SK-N-SH treated with all-trans-retinoic acid at 6 μM for 48 hours (cell line): ENCODE measurements at regions not wholly inside any gene's neighbourhood (a gene's known extent, or its start where the extent isn't known, plus 50 kb on each side); places are given as distances from the start of the nearest gene placed in this dataset.

Source experiments
- ATAC-seq: fragments of 200-7000 bp; cut with Tn5 transposase; 3 replicates; pipeline ENCODE4 v1.9.1; 2020; ENCODE audit warnings: mild to moderate bottlenecking, moderate library complexity
- ARNTL ChIP-seq: fragments of 450-650 bp; formaldehyde crosslinking; IDR thresholded peaks from 2 replicates; pipeline ENCODE4 v1.5.0; 2020; ENCODE audit warnings: low read depth, mild to moderate bottlenecking, moderate library complexity, borderline replicate concordance
- BACH2 ChIP-seq: fragments of 250-450 bp; sonication (Bioruptor Pico); IDR thresholded peaks from 2 replicates; pipeline ENCODE4 v1.9.0; 2021; ENCODE audit warnings: mild to moderate bottlenecking, borderline replicate concordance
- CREB5 ChIP-seq: fragments of 250-450 bp; sonication (Bioruptor Pico); IDR thresholded peaks from 2 replicates; pipeline ENCODE4 v1.5.1; 2020; ENCODE audit warnings: low read depth, mild to moderate bottlenecking, moderate library complexity
- CSDC2 ChIP-seq: fragments of 250-450 bp; sonication (Bioruptor Pico); IDR thresholded peaks from 2 replicates; pipeline ENCODE4 v1.5.0; 2020; ENCODE audit warnings: mild to moderate bottlenecking, moderate library complexity
- CSRNP3 ChIP-seq: fragments of 250-450 bp; sonication (Bioruptor Pico); IDR thresholded peaks from 2 replicates; pipeline ENCODE4 v1.5.1; 2021; ENCODE audit warnings: mild to moderate bottlenecking, moderate library complexity
- ESRRG ChIP-seq: fragments of 250-450 bp; sonication (Bioruptor Pico); IDR thresholded peaks from 2 replicates; pipeline ENCODE4 v1.6.1; 2021; ENCODE audit warnings: mild to moderate bottlenecking
- GLIS3 ChIP-seq: fragments of 250-450 bp; sonication (Bioruptor Pico); IDR thresholded peaks from 2 replicates; pipeline ENCODE4 v1.5.0; 2020; ENCODE audit warnings: mild to moderate bottlenecking, moderate library complexity
- ISL1 ChIP-seq: fragments of 250-450 bp; sonication (Bioruptor Pico); IDR thresholded peaks from 2 replicates; pipeline ENCODE4 v2.1.2; 2022; ENCODE audit warnings: mild to moderate bottlenecking, moderate library complexity
- OSR1 ChIP-seq: fragments of 250-450 bp; sonication (Bioruptor Pico); IDR thresholded peaks from 2 replicates; pipeline ENCODE4 v1.8.0; 2022; ENCODE audit warnings: moderate library complexity, mild to moderate bottlenecking, inconsistent platforms
- PPARA ChIP-seq: fragments of 250-450 bp; sonication (Bioruptor Pico); IDR thresholded peaks from 2 replicates; pipeline ENCODE4 v1.5.0; 2020; ENCODE audit warnings: mild to moderate bottlenecking, borderline replicate concordance
- RARB ChIP-seq: fragments of 250-450 bp; sonication (Bioruptor Pico); IDR thresholded peaks from 2 replicates; pipeline ENCODE4 v1.8.0; 2021; ENCODE audit warnings: mild to moderate bottlenecking, moderate library complexity
- SNAI2 ChIP-seq: fragments of 250-450 bp; sonication (Bioruptor Pico); IDR thresholded peaks from 2 replicates; pipeline ENCODE4 v1.5.0; 2020; ENCODE audit warnings: mild to moderate bottlenecking, moderate library complexity
- TCF4 ChIP-seq: fragments of 250-450 bp; sonication (Bioruptor Pico); IDR thresholded peaks from 2 replicates; pipeline ENCODE4 v1.8.0; 2021; ENCODE audit warnings: mild to moderate bottlenecking, moderate library complexity, borderline replicate concordance
- TOX ChIP-seq: fragments of 250-450 bp; sonication (Bioruptor Pico); IDR thresholded peaks from 2 replicates; pipeline ENCODE4 v1.8.0; 2021; ENCODE audit warnings: mild to moderate bottlenecking, moderate library complexity, borderline replicate concordance
- TSHZ2 ChIP-seq: fragments of 250-450 bp; sonication (Bioruptor Pico); IDR thresholded peaks from 2 replicates; pipeline ENCODE4 v1.5.0; 2020; ENCODE audit warnings: mild to moderate bottlenecking, moderate library complexity
- ZC3H10 ChIP-seq: fragments of 250-450 bp; sonication (Bioruptor Pico); IDR thresholded peaks from 2 replicates; pipeline ENCODE4 v1.5.1; 2021; ENCODE audit warnings: mild to moderate bottlenecking, moderate library complexity
- ZFP3 ChIP-seq: fragments of 250-450 bp; sonication (Bioruptor Pico); IDR thresholded peaks from 2 replicates; pipeline ENCODE4 v1.5.0; 2020; ENCODE audit warnings: mild to moderate bottlenecking, moderate library complexity
- ZFP30 ChIP-seq: fragments of 450-650 bp; formaldehyde crosslinking; IDR thresholded peaks from 2 replicates; pipeline ENCODE4 v1.5.0; 2022; ENCODE audit warnings: mild to moderate bottlenecking, moderate library complexity
- ZNF565 ChIP-seq: fragments of 450-650 bp; formaldehyde crosslinking; conservative IDR thresholded peaks from 2 replicates; pipeline ENCODE4 v1.5.0; 2020; ENCODE audit warnings: low read depth, mild to moderate bottlenecking, moderate library complexity
- ZNF70 ChIP-seq: fragments of 450-650 bp; formaldehyde crosslinking; IDR thresholded peaks from 2 replicates; pipeline ENCODE4 v1.5.0; 2020; ENCODE audit warnings: mild to moderate bottlenecking, moderate library complexity
- ZNF8 ChIP-seq: fragments of 450-650 bp; formaldehyde crosslinking; IDR thresholded peaks from 2 replicates; pipeline ENCODE4 v1.5.0; 2020; ENCODE audit warnings: mild to moderate bottlenecking, moderate library complexity

GRCh38 chr2:18959200-18959599, 369.8 kb upstream of the NT5C1B start:
- no peak for ATAC-seq

GRCh38 chr2:18957909-18958308, 368.5 kb upstream of the NT5C1B start:
- ATAC-seq: no peak
- TF ChIP-seq RARB (CRISPR knock-in tag): no peak
- TF ChIP-seq TSHZ2: no peak
- TF ChIP-seq CREB5 (CRISPR knock-in tag): no peak
- TF ChIP-seq OSR1 (CRISPR knock-in tag): no peak
- no peak for TF ChIP-seq ZFP30 (CRISPR knock-in tag)
- TF ChIP-seq ZC3H10 (CRISPR knock-in tag): no peak
- TF ChIP-seq BACH2 (CRISPR knock-in tag): no peak
- TF ChIP-seq ZNF8 (CRISPR knock-in tag): no peak
- TF ChIP-seq ESRRG (CRISPR knock-in tag): no peak
- no peak for TF ChIP-seq PPARA (CRISPR knock-in tag)
- no peak for TF ChIP-seq CSDC2 (CRISPR knock-in tag)
- no peak for TF ChIP-seq CSRNP3 (CRISPR knock-in tag)
- TF ChIP-seq TOX (CRISPR knock-in tag): no peak

More at GRCh38 chr2:18959200-18959599, 369.8 kb upstream of the NT5C1B start:
- no peak for TF ChIP-seq ZFP30 (CRISPR knock-in tag)
- TF ChIP-seq TSHZ2: no peak
- TF ChIP-seq ZFP3 (CRISPR knock-in tag): no peak
- TF ChIP-seq, all 23 proteins: peak for 0

- ATAC-seq: peak; percentile 97
- TF ChIP-seq CSRNP3 (CRISPR knock-in tag) (no peak), ISL1 (CRISPR knock-in tag) (peak; percentile 70; the same call in 1 of the 2 replicates)
- TF ChIP-seq, all 23 proteins: peak for 1
Observed at GRCh38 chr2:18950361-18950851, 361.0 kb upstream of the NT5C1B start.

- peak; percentile 63 for ATAC-seq
Observed at GRCh38 chr2:18949871-18950270, 360.5 kb upstream of the NT5C1B start.

More at GRCh38 chr2:18949871-18950270, 360.5 kb upstream of the NT5C1B start:
- TF ChIP-seq ZNF8 (CRISPR knock-in tag) (no peak), OSR1 (CRISPR knock-in tag) (no peak), ZNF70 (CRISPR knock-in tag) (no peak), RARB (CRISPR knock-in tag) (no peak), ESRRG (CRISPR knock-in tag) (no peak), TCF4 (CRISPR knock-in tag) (no peak), SNAI2 (CRISPR knock-in tag) (no peak), CSDC2 (CRISPR knock-in tag) (no peak), BACH2 (CRISPR knock-in tag) (no peak), ZFP3 (CRISPR knock-in tag) (no peak), PPARA (CRISPR knock-in tag) (no peak), GLIS3 (no peak), TSHZ2 (no peak), CSRNP3 (CRISPR knock-in tag) (no peak), ARNTL (CRISPR knock-in tag) (no peak), ZNF565 (no peak)
